Neuronal stem cell (in vitro differentiated cells): ENCODE measurements at regions not wholly inside any gene's neighbourhood (a gene's known extent, or its start where the extent isn't known, plus 50 kb on each side); places are given as distances from the start of the nearest gene placed in this dataset.

Experiments
- DNase-seq: peaks from one replicate; pipeline ENCODE4 v3.0.0-alpha.2; 2013; ENCODE audit warnings: low spot score
- H2AFZ ChIP-seq: one replicate; pipeline ENCODE4 v1.6.1; 2013; ENCODE audit warnings: mild to moderate bottlenecking, low read length, inconsistent platforms
- H2AK5ac ChIP-seq: 2 replicates; pipeline ENCODE4 v1.6.1; 2013; ENCODE audit warnings: low read depth, mild to moderate bottlenecking, inconsistent platforms, low read length, moderate library complexity, mixed read lengths
- H2BK120ac ChIP-seq: 2 replicates; pipeline ENCODE4 v1.6.1; 2013; ENCODE audit warnings: low read depth, mild to moderate bottlenecking, inconsistent platforms, low read length, moderate library complexity, mixed read lengths
- H2BK12ac ChIP-seq: one replicate; pipeline ENCODE4 v1.6.1; 2013; ENCODE audit warnings: low read length, inconsistent platforms
- H2BK15ac ChIP-seq: 2 replicates; pipeline ENCODE4 v1.6.1; 2013; ENCODE audit warnings: mild to moderate bottlenecking, low read length, inconsistent platforms, mixed read lengths
- H2BK5ac ChIP-seq: one replicate; pipeline ENCODE4 v1.6.1; 2013; ENCODE audit warnings: inconsistent platforms, mild to moderate bottlenecking, low read length, moderate library complexity
- H3K14ac ChIP-seq: one replicate; pipeline ENCODE4 v1.6.1; 2013; ENCODE audit warnings: low read length, inconsistent platforms
- H3K18ac ChIP-seq: 2 replicates; pipeline ENCODE4 v1.6.1; 2013; ENCODE audit warnings: low read length, inconsistent platforms
- H3K23ac ChIP-seq: 2 replicates; pipeline ENCODE4 v1.6.1; 2013; ENCODE audit warnings: low read depth, mild to moderate bottlenecking, mixed read lengths, low read length, inconsistent platforms; ENCODE audit not compliant: poor library complexity
- H3K27ac ChIP-seq: replicated peaks from 3 replicates; pipeline ENCODE4 v1.5.1; 2013; ENCODE audit warnings: low read length, inconsistent platforms
- H3K27me3 ChIP-seq, 3 experiments: 2 replicates each; pipeline ENCODE4 v1.6.1; 2013; ENCODE audit warnings: low read length in 3 of 3, mild to moderate bottlenecking in 2 of 3, inconsistent platforms in 1 of 3, low read depth in 1 of 3, mixed read lengths in 1 of 3, moderate library complexity in 1 of 3; ENCODE audit not compliant: control insufficient read depth in 3 of 3, insufficient read depth in 3 of 3
- H3K36me3 ChIP-seq, 2 donors: replicated peaks in 1 of 2; 2 replicates each; pipeline ENCODE4 v1.6.1; 2013; ENCODE audit warnings: low read length in 2 of 2; ENCODE audit not compliant: control insufficient read depth in 2 of 2, insufficient read depth in 2 of 2
- H3K4ac ChIP-seq: 2 replicates; pipeline ENCODE4 v1.6.1; 2013; ENCODE audit warnings: inconsistent platforms, mild to moderate bottlenecking, low read length, moderate library complexity
- H3K4me1 ChIP-seq, 2 donors: 1 replicate in 1 of 2; 2 replicates in 1 of 2; pipeline ENCODE4 v1.6.1; 2013; ENCODE audit warnings: low read length in 2 of 2, low read depth in 1 of 2; ENCODE audit not compliant: control insufficient read depth in 2 of 2, insufficient read depth in 1 of 2
- H3K4me2 ChIP-seq: one replicate; pipeline ENCODE4 v1.6.1; 2013; ENCODE audit warnings: mild to moderate bottlenecking, low read length, inconsistent platforms; ENCODE audit not compliant: insufficient read depth, poor library complexity, severe bottlenecking
- H3K4me3 ChIP-seq, 2 donors: 2 replicates each; pipeline ENCODE4 v1.5.1; 2013; ENCODE audit warnings: low read length in 2 of 2, mild to moderate bottlenecking in 2 of 2, inconsistent platforms in 1 of 2, moderate library complexity in 1 of 2
- H3K79me1 ChIP-seq: one replicate; pipeline ENCODE4 v1.6.1; 2013; ENCODE audit warnings: low read depth, mild to moderate bottlenecking, inconsistent platforms, low read length, moderate library complexity
- H3K9ac ChIP-seq: one replicate; pipeline ENCODE4 v1.6.1; 2013; ENCODE audit warnings: mild to moderate bottlenecking, low read depth, low read length, inconsistent platforms; ENCODE audit not compliant: poor library complexity
- H3K9me3 ChIP-seq, 2 donors: replicated peaks in 1 of 2; 2 replicates each; pipeline versions ENCODE3 to v1.6.1; 2013; ENCODE audit warnings: low read length in 2 of 2, mild to moderate bottlenecking in 2 of 2, inconsistent platforms in 1 of 2, low read depth in 1 of 2, mixed read lengths in 1 of 2, moderate library complexity in 1 of 2; ENCODE audit not compliant: control insufficient read depth in 2 of 2, insufficient read depth in 1 of 2
- H4K8ac ChIP-seq: one replicate; pipeline ENCODE4 v1.6.1; 2013; ENCODE audit warnings: low read depth, mild to moderate bottlenecking, inconsistent platforms, low read length, moderate library complexity
- H4K91ac ChIP-seq: one replicate; pipeline ENCODE4 v1.6.1; 2013; ENCODE audit warnings: low read length, low read depth, mild to moderate bottlenecking, inconsistent platforms; ENCODE audit not compliant: poor library complexity
- WGBS, 2 donors: extraction: QIAGEN DNeasy Blood & Tissue Kit; methylation state at CpG; one replicate each; pipeline ENCODE4 v1.1.7; 2013; ENCODE audit warnings: missing lambda C conversion rate in 2 of 2, mixed read lengths in 1 of 2; ENCODE audit not compliant: insufficient read length in 2 of 2, insufficient replicate concordance in 1 of 2; ENCODE audit errors: extremely low coverage in 2 of 2; 5-methylcytosine and 5-hydroxymethylcytosine counted together

GRCh38 chr16:73457851-73458250, 409.9 kb upstream of the ZFHX3 start:
- H3K4me3 ChIP-seq = no peak overlapping the region
- H3K4ac ChIP-seq = no peak overlapping the region
- H4K91ac ChIP-seq = no peak overlapping the region
- H2BK12ac ChIP-seq = no peak overlapping the region
- H3K79me1 ChIP-seq = no peaks in the 10 kb centered on the region
- DNase-seq = no peak
- no peak overlapping the region for H3K23ac ChIP-seq
- no peak overlapping the region for H2BK5ac ChIP-seq
- H2AFZ ChIP-seq = no peak overlapping the region
- no CpG with 5 or more reads among the region's 1 CpG for WGBS, 2 donors
- H3K27me3 ChIP-seq = no peaks in the 10 kb centered on the region
- H2BK120ac ChIP-seq = no peak overlapping the region
- H3K9me3 ChIP-seq = peaks cover 0 to 19% of the 10 kb centered on the region in 2 donors
- no peak overlapping the region for H3K27ac ChIP-seq
- H3K4me2 ChIP-seq = no peak overlapping the region
- no peak overlapping the region for H3K9ac ChIP-seq
- H3K36me3 ChIP-seq = no peaks in the 10 kb centered on the region
- H2AK5ac ChIP-seq = no peak overlapping the region
- no peak overlapping the region for H2BK15ac ChIP-seq
- no peak overlapping the region for H3K18ac ChIP-seq
- H3K14ac ChIP-seq = no peak overlapping the region
- no peak overlapping the region for H4K8ac ChIP-seq
- H3K4me1 ChIP-seq = no peaks in the 10 kb centered on the region

- H2AK5ac ChIP-seq = no peak overlapping the region
These were observed 401.0 kb upstream of the ZFHX3 start for GRCh38 chr16:73448970-73449369.

GRCh38 chr16:73447846-73448245, 399.9 kb upstream of the ZFHX3 start:
- DNase-seq = no peak
- Histone ChIP-seq H2BK12ac (no peak overlapping the region), H2BK15ac (no peak overlapping the region), H3K79me1 (no peaks in the 10 kb centered on the region), H3K9me3 (peaks cover 0 to 32% of the 10 kb centered on the region in 2 donors), H2BK120ac (no peak overlapping the region), H3K27me3 (no peaks in the 10 kb centered on the region), H3K4me1 (no peaks in the 10 kb centered on the region), H3K18ac (no peak overlapping the region), H3K27ac (no peak overlapping the region), H3K4me2 (no peak overlapping the region), H2BK5ac (no peak overlapping the region), H3K9ac (no peak overlapping the region), H2AFZ (no peak overlapping the region), H4K91ac (no peak overlapping the region), H3K23ac (no peak overlapping the region), H3K36me3 (no peaks in the 10 kb centered on the region), H3K4ac (no peak overlapping the region), H4K8ac (no peak overlapping the region), H3K14ac (no peak overlapping the region), H3K4me3 (no peak overlapping the region), H2AK5ac (no peak overlapping the region)
- no CpG with 5 or more reads among the region's 2 CpGs for WGBS, 2 donors

More at GRCh38 chr16:73448970-73449369, 401.0 kb upstream of the ZFHX3 start:
- Histone ChIP-seq H2BK120ac (no peak overlapping the region), H4K8ac (no peak overlapping the region), H3K79me1 (no peaks in the 10 kb centered on the region), H3K18ac (no peak overlapping the region), H3K23ac (no peak overlapping the region), H3K4me2 (no peak overlapping the region), H4K91ac (no peak overlapping the region), H2BK12ac (no peak overlapping the region), H3K36me3 (no peaks in the 10 kb centered on the region), H2BK15ac (no peak overlapping the region), H3K4ac (no peak overlapping the region), H2BK5ac (no peak overlapping the region), H3K9me3 (peaks cover 0 to 41% of the 10 kb centered on the region in 2 donors), H3K27ac (no peak overlapping the region), H3K27me3 (no peaks in the 10 kb centered on the region), H2AFZ (no peak overlapping the region), H3K9ac (no peak overlapping the region), H3K14ac (no peak overlapping the region), H3K4me3 (no peak overlapping the region), H3K4me1 (no peaks in the 10 kb centered on the region)
- no peak for DNase-seq
- WGBS, 2 donors = no CpG with 5 or more reads among the region's 3 CpGs

GRCh38 chr16:73434621-73435020, 386.7 kb upstream of the ZFHX3 start:
- Histone ChIP-seq H3K4me3 (no peak overlapping the region), H2AFZ (no peak overlapping the region), H2BK15ac (no peak overlapping the region), H4K8ac (no peak overlapping the region), H3K27ac (no peak overlapping the region), H3K18ac (no peak overlapping the region), H2BK120ac (no peak overlapping the region), H3K23ac (no peak overlapping the region), H3K79me1 (peaks cover 2% of the 10 kb centered on the region), H3K4me2 (no peak overlapping the region), H3K27me3 (no peaks in the 10 kb centered on the region), H3K14ac (no peak overlapping the region), H2BK12ac (no peak overlapping the region), H3K4me1 (peaks cover 11 to 14% of the 10 kb centered on the region in 2 donors), H4K91ac (no peak overlapping the region), H3K9me3 (peaks cover 0 to 2% of the 10 kb centered on the region in 2 donors), H2AK5ac (no peak overlapping the region), H3K4ac (no peak overlapping the region), H3K9ac (no peak overlapping the region), H3K36me3 (no peaks in the 10 kb centered on the region), H2BK5ac (no peak overlapping the region)
- WGBS, 2 donors = no CpG with 5 or more reads among the region's 5 CpGs
- no peak for DNase-seq
